NCI-H2081 (cell line): ENCODE measurements at regions not wholly inside any gene's neighbourhood (a gene's known extent, or its start where the extent isn't known, plus 50 kb on each side); places are given as distances from the start of the nearest gene placed in this dataset.
"Not testable (repeated sequence)": the region's sequence is repeated elsewhere in the genome, so short reads cannot be mapped to it uniquely, and the experiment has no call there.

Experiments used
- DNase-seq, 2 experiments: peaks; one replicate each; lab custom pipeline; 2025; lab: John Stamatoyannopoulos, UW

GRCh38 chr16:63512910-63513309 lies 1476.7 kb upstream of the CDH8 start:
- DNase-seq = no peak

DNA sequence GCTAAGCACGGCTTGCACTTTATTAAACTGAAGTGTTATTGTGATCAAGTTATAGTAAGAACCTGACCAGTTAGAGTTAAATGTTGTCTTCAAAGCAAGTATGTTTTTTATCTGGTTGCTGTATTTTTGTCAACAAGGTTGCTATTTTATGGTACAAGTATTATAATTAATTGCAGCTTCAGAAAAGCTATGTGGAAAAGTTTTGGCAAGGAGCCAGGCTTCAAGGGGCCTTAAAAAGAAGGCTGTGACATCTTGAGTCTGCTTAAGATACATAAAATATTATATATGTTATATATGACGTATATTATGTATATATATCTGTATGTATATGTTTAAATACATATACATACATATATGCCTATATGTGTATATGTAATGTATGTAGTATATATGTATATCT lies 1461.2 kb upstream of the CDH8 start:
- DNase-seq = no peak

DNA sequence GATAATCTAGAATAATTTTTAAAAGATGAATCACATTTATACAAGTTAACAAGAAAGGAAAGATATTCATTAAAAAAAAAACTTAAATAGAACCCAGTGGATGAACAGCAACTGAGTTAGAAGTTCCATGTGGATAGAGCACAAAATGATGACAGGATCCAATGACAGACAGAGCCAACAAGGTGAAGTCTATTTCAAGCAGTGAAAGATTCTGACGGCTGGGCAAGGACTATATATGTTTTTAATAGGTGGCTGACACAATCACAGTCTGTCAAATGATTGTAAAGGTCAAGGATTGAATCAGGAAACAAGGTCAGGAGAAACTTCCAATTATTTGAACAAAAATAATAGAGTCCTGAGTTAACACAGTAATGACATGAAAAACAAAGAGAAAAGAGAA lies 1460.0 kb upstream of the CDH8 start:
- no peak for DNase-seq

DNA sequence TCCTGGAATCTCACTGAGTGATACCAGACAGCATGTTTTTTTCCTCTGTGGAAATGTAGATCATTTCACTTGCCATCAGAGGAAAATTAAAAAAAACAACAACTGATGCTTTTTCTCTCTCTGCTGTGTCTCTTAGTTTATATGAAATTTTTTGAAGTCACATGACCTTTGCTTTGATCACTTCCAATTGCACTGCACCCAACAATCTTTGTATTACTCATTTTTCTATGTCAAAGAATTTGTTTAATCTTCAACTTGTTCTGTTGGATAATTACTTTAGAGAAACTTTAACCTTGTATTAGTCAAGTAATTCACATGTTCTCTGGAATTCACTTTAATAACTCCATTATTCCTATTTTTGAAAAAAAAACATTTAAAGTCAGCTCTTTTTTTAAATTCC lies 1452.7 kb upstream of the CDH8 start:
- DNase-seq = no peak

- DNase-seq = no peak
These were observed 1444.8 kb upstream of the CDH8 start for GRCh38 chr16:63481060-63481459.

GRCh38 chr16:63473725-63474124 lies 1437.5 kb upstream of the CDH8 start:
- no peak for DNase-seq

- no peak for DNase-seq
These were observed 1431.3 kb upstream of the CDH8 start for GRCh38 chr16:63467513-63467912.

GRCh38 chr16:63462316-63462715 lies 1426.1 kb upstream of the CDH8 start:
- DNase-seq = no peak

DNA sequence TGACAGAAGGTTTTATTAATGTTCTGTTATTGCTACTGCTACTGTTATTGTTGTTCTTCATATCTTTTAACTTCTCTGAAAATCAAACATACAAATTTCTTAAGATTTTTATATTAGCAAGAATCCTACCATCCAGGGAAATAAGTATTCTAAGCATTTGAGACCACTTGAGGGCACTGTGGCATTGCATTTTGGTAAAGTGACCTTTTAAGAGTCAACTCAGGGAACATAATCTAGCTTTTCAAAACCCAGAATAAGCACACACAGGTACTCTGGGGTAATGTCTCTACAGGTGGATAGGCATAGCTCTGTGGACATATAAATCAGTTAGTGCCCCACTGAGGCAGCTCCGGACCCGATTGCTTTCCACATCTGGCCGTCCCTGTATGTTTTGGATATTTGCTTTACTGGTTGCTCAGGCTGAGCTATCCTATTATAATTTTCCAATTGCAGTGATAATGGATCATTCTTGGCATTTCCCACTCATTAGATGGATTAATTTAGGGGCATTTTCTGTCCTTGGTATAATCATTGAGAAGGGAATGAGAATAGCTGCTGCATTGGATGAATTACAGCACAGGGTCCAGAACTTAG lies 1425.1 kb upstream of the CDH8 start:
- DNase-seq = peak; percentile 27 to 46

GRCh38 chr16:63458846-63459245 lies 1422.6 kb upstream of the CDH8 start:
- DNase-seq = no peak

DNA sequence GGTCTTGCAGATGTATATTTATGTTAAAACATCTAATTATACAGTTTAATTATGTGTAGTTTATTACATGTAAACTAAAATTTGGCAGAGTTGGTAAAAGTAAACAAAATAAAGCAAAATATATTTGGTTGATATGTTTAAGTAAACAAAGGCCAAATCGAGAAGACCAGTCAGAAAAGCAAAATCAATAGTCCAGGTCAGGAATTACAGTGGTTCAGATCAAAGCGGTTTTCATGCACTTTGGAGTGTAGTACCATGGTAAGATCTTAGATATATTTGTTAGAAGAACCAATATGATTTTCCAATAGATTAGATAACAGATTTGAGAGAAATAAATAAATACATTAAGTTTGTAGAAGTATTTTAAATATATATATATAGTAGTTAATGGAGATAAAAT lies 1421.6 kb upstream of the CDH8 start:
- peak in 1 of 2 experiments; percentile 1 for DNase-seq

DNA sequence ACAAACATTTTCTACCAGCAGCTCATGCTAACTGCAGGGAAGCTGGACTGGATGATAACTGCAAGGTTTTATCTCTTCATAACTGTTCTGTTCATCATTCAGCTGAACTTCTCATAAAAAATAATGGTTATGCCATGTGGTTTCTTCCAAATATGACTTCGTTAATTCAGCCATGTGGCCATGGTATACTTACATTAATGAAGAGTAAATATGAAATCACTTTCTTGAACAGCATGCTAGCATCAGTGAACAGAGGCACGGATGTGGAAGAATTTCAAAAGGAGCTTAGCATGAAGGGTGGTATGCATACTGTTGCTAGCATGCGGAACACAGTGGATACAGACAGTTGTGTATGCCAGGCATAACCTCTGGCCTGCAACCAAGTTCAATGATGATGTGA lies 1417.0 kb upstream of the CDH8 start:
- DNase-seq = no peak

GRCh38 chr16:63447121-63447520 lies 1410.9 kb upstream of the CDH8 start:
- peak in 1 of 2 experiments; percentile 7 for DNase-seq

DNA sequence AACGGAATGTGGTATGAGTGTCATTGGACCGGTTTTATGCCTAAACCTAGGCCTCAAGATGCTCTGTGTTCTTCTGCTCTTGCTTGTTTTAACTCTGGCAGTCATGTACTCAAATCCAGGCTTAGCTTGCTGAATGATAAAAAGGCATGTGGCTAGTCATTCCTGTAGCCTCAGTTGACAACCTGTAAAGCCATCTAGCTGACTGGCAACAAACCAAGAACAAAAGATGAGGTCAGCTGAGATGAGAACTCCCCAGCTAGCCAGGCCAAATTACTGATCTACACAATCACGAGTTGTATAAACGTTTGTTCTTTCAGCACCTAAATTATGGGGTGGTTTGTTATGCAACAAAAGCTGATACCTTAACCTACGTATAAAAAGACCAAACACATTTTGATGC lies 1406.0 kb upstream of the CDH8 start:
- DNase-seq = peak in 1 of 2 experiments; percentile 29

GRCh38 chr16:63426275-63426870 lies 1390.1 kb upstream of the CDH8 start:
- DNase-seq = no peak

DNA sequence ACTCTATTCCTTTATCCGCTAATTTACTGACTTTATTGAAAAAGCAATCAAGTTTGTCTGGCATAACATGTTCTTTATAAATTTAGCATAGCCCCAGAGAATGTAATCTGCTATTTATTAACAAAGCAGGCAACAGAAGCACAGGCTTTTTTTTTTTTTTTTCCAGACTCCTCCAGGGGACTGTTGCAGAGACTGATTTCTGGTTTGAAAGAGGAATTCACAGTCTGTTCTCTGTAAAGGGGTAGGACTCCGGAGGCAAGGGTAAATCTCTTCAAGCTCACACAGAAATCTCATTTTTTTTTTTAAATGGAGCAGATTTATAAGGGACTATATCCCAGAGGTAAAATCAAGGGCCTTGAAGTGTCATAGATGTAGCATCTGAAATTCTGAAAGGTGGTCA lies 1386.5 kb upstream of the CDH8 start:
- DNase-seq = no peak

GRCh38 chr16:63416712-63417111 lies 1380.5 kb upstream of the CDH8 start:
- no peak for DNase-seq

- DNase-seq = no peak
These were observed 1378.8 kb upstream of the CDH8 start for GRCh38 chr16:63415014-63415413.

- DNase-seq = no peak
These were observed 1374.4 kb upstream of the CDH8 start for GRCh38 chr16:63410594-63410993.

- DNase-seq = no peak
These were observed 1367.6 kb upstream of the CDH8 start for GRCh38 chr16:63403792-63404191.

DNA sequence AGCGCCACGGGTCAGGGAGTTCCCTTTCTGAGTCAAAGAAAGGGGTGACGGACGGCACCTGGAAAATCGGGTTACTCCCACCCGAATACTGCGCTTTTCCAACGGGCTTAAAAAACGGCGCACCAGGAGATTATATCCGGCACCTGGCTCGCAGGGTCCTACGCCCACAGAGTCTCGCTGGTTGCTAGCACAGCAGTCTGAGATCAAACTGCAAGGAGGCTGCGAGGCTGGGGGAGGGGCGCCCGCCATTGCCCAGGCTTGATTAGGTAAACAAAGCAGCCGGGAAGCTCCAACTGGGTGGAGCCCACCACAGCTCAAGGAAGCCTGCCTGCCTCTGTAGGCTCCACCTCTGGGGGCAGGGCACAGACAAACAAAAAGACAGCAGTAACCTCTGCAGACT lies 1352.0 kb upstream of the CDH8 start:
- not testable (repeated sequence) for DNase-seq

- DNase-seq = no peak
These were observed 1349.6 kb upstream of the CDH8 start for GRCh38 chr16:63385714-63386432.

DNA sequence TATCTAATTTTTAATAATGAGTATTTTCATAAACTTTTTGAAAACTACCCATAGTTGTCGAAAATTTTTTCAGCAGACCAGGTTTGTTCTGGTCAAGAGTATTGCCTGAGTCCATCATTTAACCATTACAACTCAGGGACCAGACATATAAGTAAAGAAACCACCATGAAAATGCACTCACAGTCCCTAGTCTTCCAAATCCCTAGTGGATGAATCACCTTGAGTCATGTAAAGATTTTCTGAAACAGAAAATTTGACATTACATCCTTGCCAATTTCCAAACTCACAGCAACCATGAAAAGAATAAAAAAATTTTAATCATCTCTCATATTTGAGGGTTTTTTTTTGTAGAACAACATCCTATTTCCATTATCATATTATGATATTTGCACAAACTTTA lies 1337.5 kb upstream of the CDH8 start:
- DNase-seq = no peak

GRCh38 chr16:63372815-63373214 lies 1336.6 kb upstream of the CDH8 start:
- DNase-seq = no peak
